ENCODE measurements at regions not wholly inside any gene's neighbourhood (a gene's known extent, or its start where the extent isn't known, plus 50 kb on each side); places are given as distances from the start of the nearest gene placed in this dataset.

- no peak for DNase-seq
Measured at GRCh38 chr7:52017802-52018679, 701.4 kb upstream of the COBL start.

- peak; percentile 16 for DNase-seq
Measured at GRCh38 chr7:52009181-52009580, 692.6 kb upstream of the COBL start.

GRCh38 chr7:52006674-52007073 is 690.1 kb upstream of the COBL start:
- no peak for DNase-seq

- no peak for DNase-seq
Measured at GRCh38 chr7:52005613-52006012, 689.0 kb upstream of the COBL start.

- no peak for DNase-seq
Measured at GRCh38 chr7:51995596-51996179, 679.1 kb upstream of the COBL start.

GRCh38 chr7:51982653-51983052 is 666.0 kb upstream of the COBL start:
- no peak for DNase-seq

GRCh38 chr7:51980812-51981211 is 664.2 kb upstream of the COBL start:
- DNase-seq, result no peak

- DNase-seq, result peak; percentile 10
Measured at GRCh38 chr7:51980313-51980712, 663.7 kb upstream of the COBL start.

- DNase-seq, result no peak
Measured at GRCh38 chr7:51977913-51978312, 661.3 kb upstream of the COBL start.

- no peak for DNase-seq
Measured at GRCh38 chr7:51973939-51974338, 657.3 kb upstream of the COBL start.

GRCh38 chr7:51973071-51973470 is 656.5 kb upstream of the COBL start:
- no peak for DNase-seq

- DNase-seq, result no peak
Measured at GRCh38 chr7:51970961-51971665, 654.5 kb upstream of the COBL start.

GRCh38 chr7:51968461-51968860 is 651.9 kb upstream of the COBL start:
- DNase-seq, result no peak

GRCh38 chr7:51965454-51965853 is 648.8 kb upstream of the COBL start:
- no peak for DNase-seq

- DNase-seq, result no peak
Measured at GRCh38 chr7:51961804-51962203, 645.2 kb upstream of the COBL start.

GRCh38 chr7:51950813-51951212 is 634.2 kb upstream of the COBL start:
- DNase-seq, result no peak

GRCh38 chr7:51949726-51950644 is 633.4 kb upstream of the COBL start:
- DNase-seq, result no peak

- no peak for DNase-seq
Measured at GRCh38 chr7:51930834-51931233, 614.2 kb upstream of the COBL start.

- no peak for DNase-seq
Measured at GRCh38 chr7:51929818-51930217, 613.2 kb upstream of the COBL start.

- DNase-seq, result no peak
Measured at GRCh38 chr7:51927738-51928137, 611.1 kb upstream of the COBL start.

GRCh38 chr7:51918581-51918980 is 602.0 kb upstream of the COBL start:
- DNase-seq, result no peak

- no peak for DNase-seq
Measured at GRCh38 chr7:51901489-51901840, 584.9 kb upstream of the COBL start.

Data from hindlimb muscle (tissue), 1 donor.